NCI-H226 (cell line): ENCODE measurements at regions not wholly inside any gene's neighbourhood (a gene's known extent, or its start where the extent isn't known, plus 50 kb on each side); places are given as distances from the start of the nearest gene placed in this dataset.
A peak's percentile ranks its signal among the peaks of the same experiment; 100 is the strongest.

Experiments
- DNase-seq: peaks from one replicate; pipeline ENCODE4 v3.0.0-alpha.2; 2015

DNA sequence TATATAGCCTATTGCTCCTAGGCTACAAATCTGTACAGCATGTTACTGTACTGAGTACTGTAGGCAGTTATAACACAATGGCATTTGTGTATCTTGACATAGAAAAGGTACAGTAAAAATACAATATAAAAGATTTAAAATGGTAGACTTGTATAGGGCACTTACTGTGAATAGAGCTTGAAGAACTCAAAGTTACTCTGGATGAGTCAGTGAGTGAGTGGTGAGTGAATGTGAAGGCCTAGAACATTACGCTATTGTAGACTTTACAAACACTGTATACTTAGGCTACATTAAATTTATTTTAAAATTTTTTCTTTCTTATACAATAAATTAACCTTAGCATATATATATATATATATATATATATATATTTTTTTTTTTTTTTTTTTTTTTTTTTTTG lies 140.0 kb upstream of the UBE2E1 start:
- DNase-seq = no peak

- DNase-seq = no peak
Observed at GRCh38 chr3:23666818-23667217, 138.9 kb upstream of the UBE2E1 start.

- DNase-seq = no peak
Observed at GRCh38 chr3:23667536-23668429, 138.0 kb upstream of the UBE2E1 start.

DNA sequence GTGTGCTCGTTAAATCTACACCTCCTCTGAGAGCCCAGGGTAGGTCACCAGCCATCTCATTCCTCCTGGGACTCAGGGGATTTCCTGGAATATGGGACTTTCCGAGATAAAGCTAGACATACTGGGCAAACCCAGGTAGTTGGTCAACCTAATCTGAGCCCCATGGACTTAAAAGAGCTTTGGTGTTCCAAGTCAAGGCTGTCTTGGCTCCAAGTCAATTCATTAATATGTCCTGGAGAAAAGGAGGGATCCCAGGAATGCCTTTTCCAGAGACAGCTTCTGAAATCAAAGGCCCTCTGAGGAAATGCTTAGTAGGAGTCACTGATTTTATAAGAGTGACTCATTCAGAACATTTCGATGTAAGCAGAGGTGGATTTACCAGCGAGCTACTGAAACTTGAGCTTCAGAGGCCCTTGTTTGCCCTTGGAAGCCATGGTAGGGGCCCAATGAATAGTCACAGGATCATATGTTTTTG lies 137.3 kb upstream of the UBE2E1 start:
- peak; percentile 93 for DNase-seq

GRCh38 chr3:23669541-23670255 lies 136.1 kb upstream of the UBE2E1 start:
- DNase-seq = no peak

GRCh38 chr3:23671851-23672589 lies 133.7 kb upstream of the UBE2E1 start:
- DNase-seq = no peak

GRCh38 chr3:23672628-23673027 lies 133.1 kb upstream of the UBE2E1 start:
- no peak for DNase-seq

DNA sequence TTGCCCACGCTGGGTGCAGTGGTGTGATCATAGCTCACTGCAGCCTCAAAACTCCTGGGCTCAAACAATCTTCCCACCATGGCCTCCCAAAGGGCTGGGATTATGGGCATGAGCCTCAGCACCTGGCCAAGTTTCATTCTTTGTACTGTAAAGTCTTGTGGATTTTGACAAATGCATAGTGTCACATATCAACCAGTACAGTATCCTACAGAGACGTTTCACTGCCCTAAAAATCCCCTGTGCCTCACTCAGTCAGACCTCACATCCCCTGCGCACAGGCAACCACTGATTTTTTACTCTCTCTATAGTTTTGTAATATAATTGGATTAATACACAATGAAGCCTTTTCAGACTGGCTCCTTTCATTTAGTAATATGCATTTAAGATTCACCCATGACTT lies 130.7 kb upstream of the UBE2E1 start:
- DNase-seq = no peak

DNA sequence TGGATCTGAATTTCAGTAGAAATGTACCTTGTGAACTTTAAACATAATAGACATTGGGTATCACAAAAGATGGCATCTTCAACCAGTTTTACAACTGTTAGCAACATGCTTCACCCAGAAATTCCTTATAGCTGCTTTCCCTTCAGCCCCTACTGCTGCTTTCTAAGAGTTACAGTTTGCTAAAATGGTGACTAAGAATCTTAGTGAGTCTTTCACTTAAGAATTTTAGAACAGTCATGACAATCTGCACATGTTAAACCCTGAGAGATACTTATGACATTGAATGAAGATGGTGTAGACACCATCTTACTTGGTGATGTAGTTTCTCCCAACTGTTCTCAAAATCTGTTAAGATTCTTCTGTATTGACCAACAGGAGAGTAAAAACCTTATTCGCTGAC lies 129.7 kb upstream of the UBE2E1 start:
- DNase-seq = peak; percentile 7

DNA sequence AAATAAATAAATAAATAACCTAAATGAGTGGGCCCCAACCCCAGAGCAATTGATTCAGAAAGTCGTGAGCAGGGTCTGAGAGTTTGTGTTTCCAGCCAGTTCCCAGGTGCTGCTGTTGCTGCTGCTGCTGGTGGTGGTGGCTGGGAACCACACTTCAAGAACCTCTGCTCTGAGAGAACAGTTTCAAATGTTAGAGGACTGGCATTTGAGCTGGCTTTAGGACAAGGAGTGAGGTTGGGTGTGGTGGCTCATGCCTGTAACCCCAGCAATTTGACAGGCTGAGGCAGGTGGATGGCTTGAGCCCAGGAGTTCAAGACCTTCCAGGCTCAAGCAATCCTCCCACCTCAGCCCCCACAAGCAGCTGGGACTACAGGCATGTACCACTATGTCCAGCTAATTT lies 123.1 kb upstream of the UBE2E1 start:
- DNase-seq = no peak

DNA sequence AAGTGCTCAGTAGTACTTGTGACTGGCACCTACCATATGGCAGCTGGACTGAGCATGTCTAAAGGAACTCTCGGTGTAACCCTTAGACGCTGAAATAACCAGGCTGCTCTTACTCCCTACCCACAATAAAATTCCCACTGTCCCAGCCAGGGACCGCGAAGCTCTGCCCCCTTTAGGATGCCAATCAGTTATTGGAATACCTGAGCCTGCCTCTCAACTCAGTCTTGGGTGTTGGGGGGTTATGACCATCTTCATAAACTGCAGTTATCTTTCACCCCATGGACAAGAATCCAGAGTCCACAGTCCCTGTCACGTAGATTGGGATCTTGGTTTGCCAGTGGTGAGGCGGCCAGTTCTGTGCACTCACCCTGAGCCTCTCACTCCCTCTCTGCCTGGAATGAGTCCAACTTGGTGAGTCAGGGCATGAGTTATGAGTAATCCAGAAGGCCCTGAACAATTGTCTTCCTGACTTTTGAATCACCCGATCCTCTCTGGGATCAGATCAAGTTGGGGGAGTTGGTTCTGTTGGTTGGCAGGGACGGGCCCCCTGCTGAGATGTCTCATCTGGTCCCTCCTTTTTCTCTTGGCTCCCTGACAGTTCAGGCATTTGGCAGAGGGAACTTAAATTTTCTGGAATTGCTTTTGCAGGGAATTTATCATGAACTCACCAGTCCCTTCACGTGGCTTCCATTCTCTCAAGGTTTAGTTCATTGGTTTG lies 120.1 kb upstream of the UBE2E1 start:
- peak; percentile 99 for DNase-seq

DNA sequence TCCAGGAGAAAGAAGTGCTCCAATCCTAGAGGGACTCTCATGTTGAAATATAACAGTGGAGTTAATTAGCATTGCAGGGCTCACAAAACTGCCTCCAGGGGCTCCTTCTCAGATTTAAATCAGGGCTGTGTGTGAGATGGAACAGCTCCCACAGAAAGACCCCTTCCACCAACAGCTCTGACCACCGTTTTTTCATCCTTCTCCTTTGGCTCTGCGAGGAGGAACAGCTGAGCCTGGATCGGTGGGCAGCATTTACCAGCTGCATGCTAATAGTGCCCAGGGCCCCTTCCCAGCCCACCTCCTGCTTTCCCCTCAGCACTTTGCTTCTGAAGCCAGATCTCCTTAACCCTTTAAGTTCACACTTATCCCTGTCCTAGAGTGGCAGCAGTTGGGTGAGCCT lies 119.2 kb upstream of the UBE2E1 start:
- DNase-seq = no peak

- DNase-seq = no peak
Observed at GRCh38 chr3:23691357-23691895, 114.3 kb upstream of the UBE2E1 start.

- no peak for DNase-seq
Observed at GRCh38 chr3:23696842-23697241, 108.9 kb upstream of the UBE2E1 start.

DNA sequence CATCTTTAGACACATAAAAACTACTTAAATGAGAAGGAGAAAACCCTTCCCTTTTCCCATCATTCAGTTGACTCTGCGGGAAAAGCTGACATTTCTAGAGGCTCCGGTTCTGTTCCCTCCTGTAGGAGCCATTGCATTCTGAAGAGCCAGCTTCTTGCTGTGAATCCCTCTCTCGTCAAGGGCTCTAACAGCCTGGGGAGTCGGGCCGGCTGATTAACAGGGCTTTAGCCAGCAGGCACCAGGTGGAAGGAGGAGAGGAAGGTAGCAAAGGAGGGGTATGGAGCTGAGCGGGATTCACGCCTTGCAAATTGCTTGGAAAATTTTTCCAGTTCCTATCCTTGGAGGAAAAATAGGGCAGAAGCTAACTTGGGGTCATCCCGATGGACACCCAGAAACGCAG lies 108.3 kb upstream of the UBE2E1 start:
- DNase-seq = no peak

GRCh38 chr3:23698652-23699313 lies 107.0 kb upstream of the UBE2E1 start:
- no peak for DNase-seq

DNA sequence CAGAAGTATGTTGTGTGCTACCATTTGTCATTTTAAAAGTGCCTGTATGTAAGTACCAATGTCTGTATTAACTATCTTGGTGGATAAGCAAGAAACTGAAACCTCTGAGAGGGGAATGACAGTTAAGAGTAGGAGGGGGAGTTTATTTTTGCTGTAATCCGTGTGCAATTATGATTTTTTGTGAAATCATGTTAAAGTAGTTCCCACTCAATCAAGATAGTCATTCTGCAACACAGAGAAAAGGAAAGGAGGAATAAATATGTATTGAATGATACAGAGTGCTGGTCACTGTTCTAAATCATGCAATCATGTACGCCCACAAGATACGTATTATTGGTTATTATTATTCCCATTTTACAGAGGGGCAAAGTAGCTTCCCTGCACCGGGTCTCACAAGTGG lies 105.1 kb upstream of the UBE2E1 start:
- DNase-seq = no peak

DNA sequence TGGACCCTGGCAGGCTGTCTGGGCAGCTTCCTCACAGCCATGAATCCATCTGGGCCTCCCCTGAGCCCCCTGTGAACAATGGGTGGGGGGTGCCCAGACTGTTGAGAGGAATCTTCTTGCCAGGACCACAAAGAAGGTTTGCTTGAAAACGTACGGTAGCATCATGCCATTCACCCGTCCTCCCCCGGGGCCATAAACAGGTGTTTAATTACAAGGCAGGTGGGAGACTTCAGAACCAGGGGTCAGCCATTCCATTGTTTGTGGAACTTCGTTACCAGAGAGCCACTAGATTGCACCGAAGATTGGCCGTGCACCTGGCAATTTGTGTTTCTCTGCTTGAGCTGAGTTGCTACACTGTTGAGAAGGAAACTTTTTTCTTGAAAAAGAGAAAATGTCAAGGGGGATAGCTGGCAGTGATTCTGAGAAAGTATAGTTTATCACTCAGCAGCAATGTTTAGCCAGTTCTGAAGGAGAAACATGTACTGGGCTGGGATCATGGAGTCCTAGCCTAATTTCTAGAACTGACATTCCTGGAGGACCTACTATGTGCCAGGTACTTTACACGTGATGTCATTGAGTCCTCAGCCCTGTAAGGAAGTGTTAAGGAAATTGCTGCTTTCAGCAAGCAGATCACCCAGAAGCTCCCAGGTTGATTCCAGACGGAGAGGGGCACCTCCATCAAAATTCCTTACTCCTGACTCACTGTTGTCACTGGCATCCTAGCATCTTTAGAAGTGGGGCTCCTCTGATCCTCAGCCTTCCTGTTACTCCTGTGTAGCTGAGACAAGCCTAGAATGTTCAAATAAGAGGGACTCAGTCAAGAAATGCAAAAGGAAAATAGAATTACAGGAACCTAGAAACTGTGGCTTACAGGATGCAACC lies 103.8 kb upstream of the UBE2E1 start:
- DNase-seq = peak; percentile 32

DNA sequence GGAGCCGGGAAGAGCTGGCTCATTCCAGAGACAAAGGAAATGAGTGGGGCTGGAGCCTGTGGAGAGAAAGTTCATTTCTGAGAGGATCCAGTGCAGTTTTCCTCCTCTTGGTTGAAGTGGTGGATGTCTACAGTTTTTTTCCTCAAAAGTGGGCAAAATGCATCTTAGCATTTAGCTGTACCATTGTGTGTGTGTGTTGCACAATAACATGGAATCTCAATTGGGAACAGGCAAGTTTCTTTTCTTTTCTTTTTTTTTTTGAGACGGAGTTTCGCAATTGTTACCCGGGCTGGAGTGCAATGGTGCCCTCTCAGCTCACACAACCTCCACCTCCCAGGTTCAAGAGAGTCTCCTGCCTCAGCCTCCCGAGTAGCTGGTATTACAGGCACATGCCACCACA lies 101.5 kb upstream of the UBE2E1 start:
- DNase-seq = no peak

DNA sequence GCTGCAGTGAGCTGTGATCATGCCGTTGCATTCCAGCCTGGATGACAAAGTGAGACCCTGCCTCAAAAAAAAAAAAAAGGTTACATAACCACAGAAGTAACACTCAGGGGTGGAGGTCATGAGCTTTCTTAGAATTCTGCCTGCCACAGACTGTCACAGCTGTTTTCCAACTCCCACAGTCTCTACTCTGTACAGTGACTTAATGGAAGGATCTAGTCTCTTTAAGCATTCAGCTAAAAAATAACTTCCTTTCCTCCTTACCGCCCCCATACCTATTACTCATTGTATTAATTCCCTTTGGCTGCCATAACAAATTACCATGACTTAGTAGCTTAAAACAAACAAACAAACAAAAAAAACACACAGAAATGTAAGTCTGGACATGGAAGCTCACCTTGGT lies 99.6 kb upstream of the UBE2E1 start:
- DNase-seq = no peak

DNA sequence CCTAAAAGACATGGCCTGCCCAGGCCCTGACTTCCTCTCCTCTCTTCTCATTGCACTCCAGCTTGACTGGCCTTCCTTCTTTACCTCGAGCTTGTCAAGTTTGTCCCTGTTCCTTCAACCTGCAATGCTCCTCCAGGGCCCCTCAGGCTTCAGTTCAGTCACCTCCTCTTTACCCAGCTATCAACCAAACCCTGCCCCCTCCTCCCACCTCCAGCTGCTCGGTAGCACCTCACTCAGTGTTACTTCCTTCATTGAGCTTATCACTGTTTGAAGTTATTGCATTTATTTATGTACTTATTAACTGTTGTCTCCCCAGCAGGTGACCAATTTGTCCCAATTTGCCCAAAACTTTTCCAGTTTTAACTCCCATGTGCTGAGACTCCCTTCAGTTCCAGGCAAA lies 95.8 kb upstream of the UBE2E1 start:
- no peak for DNase-seq
